Endodermal cell (in vitro differentiated cells): ENCODE measurements at regions not wholly inside any gene's neighbourhood (a gene's known extent, or its start where the extent isn't known, plus 50 kb on each side); places are given as distances from the start of the nearest gene placed in this dataset.

Experiments used
- DNase-seq: peaks from one replicate; pipeline ENCODE4 v3.0.0-alpha.2; 2017
- H3K27ac ChIP-seq: 2 replicates; pipeline ENCODE4 v1.5.1; 2013; ENCODE audit warnings: mild to moderate bottlenecking, low read depth, low read length, moderate library complexity
- H3K27me3 ChIP-seq: 2 replicates; pipeline ENCODE4 v1.6.1; 2013; ENCODE audit warnings: mild to moderate bottlenecking, low read length, moderate library complexity; ENCODE audit not compliant: insufficient read depth, control insufficient read depth, poor library complexity, severe bottlenecking
- H3K36me3 ChIP-seq: 2 replicates; pipeline ENCODE4 v1.7.0; 2013; ENCODE audit warnings: mild to moderate bottlenecking, low read length, moderate library complexity; ENCODE audit not compliant: control insufficient read depth, insufficient read depth
- H3K4me1 ChIP-seq: one replicate; pipeline ENCODE4 v1.7.0; 2013; ENCODE audit warnings: low read length; ENCODE audit not compliant: control insufficient read depth, insufficient read depth
- H3K4me3 ChIP-seq: 2 replicates; pipeline ENCODE4 v1.5.1; 2013; ENCODE audit warnings: mild to moderate bottlenecking, low read length, moderate library complexity
- H3K9ac ChIP-seq: 2 replicates; pipeline ENCODE4 v1.6.1; 2013; ENCODE audit warnings: mild to moderate bottlenecking, low read length, moderate library complexity; ENCODE audit not compliant: poor library complexity, severe bottlenecking; ENCODE audit errors: extremely low read depth
- H3K9me3 ChIP-seq: 2 replicates; pipeline ENCODE4 v1.6.1; 2013; ENCODE audit warnings: mild to moderate bottlenecking, low read length, moderate library complexity; ENCODE audit not compliant: control insufficient read depth
- H3K27ac Mint-ChIP-seq: 2 replicates; pipeline ENCODE4 v1.8.0; 2020; ENCODE audit warnings: mixed read lengths
- H3K27me3 Mint-ChIP-seq: 2 replicates; pipeline ENCODE4 v1.8.0; 2021; ENCODE audit warnings: mild to moderate bottlenecking, mixed read lengths; ENCODE audit not compliant: insufficient read depth
- H3K36me3 Mint-ChIP-seq: 2 replicates; pipeline ENCODE4 v1.8.0; 2020; ENCODE audit warnings: low read depth, mixed read lengths
- H3K4me1 Mint-ChIP-seq: 2 replicates; pipeline ENCODE4 v1.8.0; 2020; ENCODE audit warnings: mixed read lengths
- H3K4me3 Mint-ChIP-seq: 2 replicates; pipeline ENCODE4 v1.8.0; 2020; ENCODE audit warnings: mild to moderate bottlenecking, moderate library complexity, mixed read lengths
- H3K9me3 Mint-ChIP-seq: 2 replicates; pipeline ENCODE4 v1.8.0; 2020; ENCODE audit warnings: mild to moderate bottlenecking, mixed read lengths
- CTCF ChIP-seq: fragments of 200-600 bp; sonication (generic); conservative IDR thresholded peaks from 2 replicates; pipeline ENCODE4 v1.5.0; 2021; ENCODE audit warnings: antibody characterized with exemption, mild to moderate bottlenecking
- WGBS, 2 experiments: methylation state at CpG; one replicate each; pipeline versions ENCODE4 v1.1.5 to v1.1.7; 2013; ENCODE audit warnings: missing lambda C conversion rate in 2 of 2, mixed read lengths in 1 of 2; ENCODE audit not compliant: insufficient coverage in 1 of 2, insufficient read length in 1 of 2; 5-methylcytosine and 5-hydroxymethylcytosine counted together

DNA sequence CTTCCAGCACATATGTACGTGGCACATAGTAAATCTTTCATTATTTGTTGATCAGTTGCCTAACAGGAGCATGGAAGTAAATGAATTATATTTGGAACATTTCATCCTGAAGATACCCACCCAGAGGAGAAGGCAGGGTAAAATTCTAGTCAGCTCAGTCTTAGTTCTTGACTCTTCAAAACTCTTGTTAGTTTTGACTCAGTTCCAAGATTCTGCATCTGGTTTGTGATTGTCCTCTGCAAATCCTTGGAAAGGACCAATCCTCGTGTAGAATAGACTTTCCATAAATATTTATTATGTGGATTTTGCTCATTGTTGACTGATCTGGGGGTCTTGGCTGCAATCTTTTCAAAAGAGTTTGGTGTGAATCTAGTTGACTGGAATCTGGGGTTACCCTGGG, 257.5 kb upstream of the FAT1 start:
- DNase-seq, result no peak
- Histone ChIP-seq H3K27me3 (no peaks in the 10 kb centered on the region), H3K27ac (no peak overlapping the region), H3K4me1 (no peaks in the 10 kb centered on the region), H3K9ac (no peak overlapping the region), H3K9me3 (no peaks in the 10 kb centered on the region), H3K4me3 (no peak overlapping the region), H3K36me3 (no peaks in the 10 kb centered on the region)
- WGBS, 2 experiments, result 81% methylated on average over 2 of the region's 2 CpGs; no CpG with 5 or more reads in 1 of the 2 experiments
- Mint-ChIP-seq H3K27ac (no peak overlapping the region), H3K36me3 (no peaks in the 10 kb centered on the region), H3K9me3 (no peaks in the 10 kb centered on the region), H3K4me3 (no peak overlapping the region), H3K4me1 (peaks cover 9% of the 10 kb centered on the region), H3K27me3 (no peaks in the 10 kb centered on the region)
- no peak for TF ChIP-seq CTCF

DNA sequence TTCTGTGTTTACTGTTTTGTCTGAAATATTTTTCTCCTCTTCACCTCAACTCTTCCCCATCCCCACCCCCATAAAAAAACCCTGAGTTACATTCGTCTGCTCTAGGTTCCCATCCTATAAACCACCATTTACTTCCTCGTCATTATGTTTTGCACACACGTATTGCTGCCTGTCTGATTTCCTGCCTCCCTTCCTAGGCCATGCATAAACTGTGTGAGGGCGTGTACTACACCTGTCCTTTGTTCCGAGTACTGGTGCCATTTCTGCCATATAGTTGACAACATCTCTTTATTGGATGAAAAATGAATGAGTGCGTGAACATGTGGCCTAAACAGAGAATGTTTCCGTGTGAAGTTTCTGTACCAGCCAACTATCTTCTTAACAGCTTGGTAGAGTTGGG, 258.5 kb upstream of the FAT1 start:
- Mint-ChIP-seq H3K9me3 (peaks cover 3% of the 10 kb centered on the region), H3K27me3 (no peaks in the 10 kb centered on the region), H3K36me3 (no peaks in the 10 kb centered on the region), H3K4me1 (peaks cover 9% of the 10 kb centered on the region), H3K27ac (no peak overlapping the region), H3K4me3 (no peak overlapping the region)
- no peak for TF ChIP-seq CTCF
- no peaks in the 10 kb centered on the region for H3K4me1 ChIP-seq
- 92 to 95% methylated on average over 6 to 7 of the region's 7 CpGs for WGBS, 2 experiments
- H3K4me3 ChIP-seq, result no peak overlapping the region
- H3K9ac ChIP-seq, result no peak overlapping the region
- no peak for DNase-seq
- H3K9me3 ChIP-seq, result no peaks in the 10 kb centered on the region
- H3K36me3 ChIP-seq, result no peaks in the 10 kb centered on the region
- H3K27me3 ChIP-seq, result no peaks in the 10 kb centered on the region
- H3K27ac ChIP-seq, result no peak overlapping the region

GRCh38 chr4:186984105-186984644, 260.5 kb upstream of the FAT1 start:
- no peak overlapping the region for H3K27ac ChIP-seq
- H3K4me1 Mint-ChIP-seq, result peaks cover 9% of the 10 kb centered on the region
- H3K9me3 Mint-ChIP-seq, result peaks cover 3% of the 10 kb centered on the region
- DNase-seq, result no peak
- H3K27me3 Mint-ChIP-seq, result no peaks in the 10 kb centered on the region
- no peak overlapping the region for H3K4me3 ChIP-seq
- no peaks in the 10 kb centered on the region for H3K9me3 ChIP-seq
- no peak overlapping the region for H3K27ac Mint-ChIP-seq
- H3K36me3 Mint-ChIP-seq, result no peaks in the 10 kb centered on the region
- no peak for TF ChIP-seq CTCF
- WGBS, 2 experiments, result 76 to 80% methylated on average over 6 to 7 of the region's 7 CpGs
- H3K27me3 ChIP-seq, result no peaks in the 10 kb centered on the region
- H3K4me3 Mint-ChIP-seq, result no peak overlapping the region
- no peaks in the 10 kb centered on the region for H3K36me3 ChIP-seq
- no peaks in the 10 kb centered on the region for H3K4me1 ChIP-seq
- no peak overlapping the region for H3K9ac ChIP-seq
